K562 (cell line): ENCODE measurements at regions not wholly inside any gene's neighbourhood (a gene's known extent, or its start where the extent isn't known, plus 50 kb on each side); places are given as distances from the start of the nearest gene placed in this dataset.

Source experiments
- ATAC-seq: fragments of 200-7000 bp; cut with Tn5 transposase; 3 replicates; pipeline ENCODE4 v1.9.1; 2020; ENCODE audit warnings: moderate library complexity
- BruUV-seq: library from RNA; stranded (reverse); fragments of 400-500 nt; replicated peaks from 2 replicates; lab custom pipeline; 2021; lab: Mats Ljungman, UMichigan
- CTCF ChIA-PET: fragments of 300-600 bp; formaldehyde crosslinking; extraction: SDS; loops from one replicate; lab custom pipeline; 2021; ENCODE audit warnings: low intra/inter-chr PET ratio; lab: Yijun Ruan, JAX
- POLR2A ChIA-PET: fragments of 300-600, 350-650 bp; sonication (Branson Sonifier 250); formaldehyde crosslinking; extraction: SDS; loops from one replicate; lab custom pipeline; 2021; ENCODE audit warnings: antibody characterized with exemption, inconsistent platforms; lab: Yijun Ruan, JAX
- DNase-seq, 4 experiments: peaks; one replicate each; pipeline versions ENCODE4 v3.0.0 to v3.0.0-alpha.2; 2011 to 2018; ENCODE audit warnings: low spot score in 3 of 4, mixed read lengths in 3 of 4; ENCODE audit errors: extremely low read depth in 1 of 4
- FAIRE-seq: peaks from 2 replicates; lab custom pipeline; 2011; peaks lifted over from hg19 to GRCh38; lab: Jason Lieb, UNC
- H2AFZ ChIP-seq: 2 replicates; pipeline ENCODE4 v1.6.0; 2011; ENCODE audit warnings: low read depth, low read length, control low read depth, inconsistent platforms
- H3K27ac ChIP-seq: fragments of 200-600 bp; 3 replicates; pipeline ENCODE4 v1.8.0; 2011; ENCODE audit warnings: low read depth, mild to moderate bottlenecking, control low read depth, inconsistent platforms, low read length, moderate library complexity, mixed read lengths; ENCODE audit errors: extremely low read depth
- H3K27me3 ChIP-seq, 2 experiments: fragments of 300-600 bp in 1 of 2; 2 replicates in 1 of 2; 3 replicates in 1 of 2; pipeline versions ENCODE4 v1.6.0 to v1.8.0; 2011; ENCODE audit warnings: inconsistent platforms in 2 of 2, low read length in 2 of 2, mild to moderate bottlenecking in 1 of 2, mixed read lengths in 1 of 2, moderate library complexity in 1 of 2; ENCODE audit not compliant: control insufficient read depth in 2 of 2, insufficient read depth in 2 of 2
- H3K36me3 ChIP-seq: fragments of 300-600 bp; 3 replicates; pipeline ENCODE4 v1.8.0; 2011; ENCODE audit warnings: mild to moderate bottlenecking, low read length, inconsistent platforms; ENCODE audit not compliant: control insufficient read depth, insufficient read depth
- H3K4me1 ChIP-seq, 2 experiments: fragments of 200-600 bp in 1 of 2; replicated peaks in 1 of 2; 2 replicates in 1 of 2; 3 replicates in 1 of 2; pipeline versions ENCODE4 v1.5.1 to v1.8.0; 2011; ENCODE audit warnings: inconsistent platforms in 2 of 2, low read length in 2 of 2, mild to moderate bottlenecking in 1 of 2, mixed read lengths in 1 of 2, moderate library complexity in 1 of 2; ENCODE audit not compliant: control insufficient read depth in 2 of 2, insufficient read depth in 2 of 2
- H3K4me2 ChIP-seq: 2 replicates; pipeline ENCODE4 v1.6.1; 2011; ENCODE audit warnings: low read length, control low read depth, inconsistent platforms, mixed read lengths; ENCODE audit not compliant: insufficient read depth
- H3K4me3 ChIP-seq: fragments of 200-600 bp; sonication (generic), shearing (Covaris generic); 2 replicates; pipeline ENCODE4 v1.5.1; 2016; ENCODE audit warnings: control low read depth, inconsistent platforms
- H3K79me2 ChIP-seq: fragments of 200-600 bp; 3 replicates; pipeline ENCODE4 v1.8.0; 2011; ENCODE audit warnings: low read length, inconsistent platforms; ENCODE audit not compliant: control insufficient read depth, insufficient read depth
- H3K9ac ChIP-seq, 2 experiments: 2 replicates each; pipeline versions ENCODE4 v1.6.0 to v1.6.1; 2011; ENCODE audit warnings: low read depth in 2 of 2, low read length in 2 of 2, control low read depth in 1 of 2, inconsistent platforms in 1 of 2, mild to moderate bottlenecking in 1 of 2, mixed read lengths in 1 of 2; ENCODE audit not compliant: insufficient read depth in 1 of 2
- H3K9me1 ChIP-seq: one replicate; pipeline ENCODE4 v1.6.0; 2011; ENCODE audit warnings: inconsistent platforms, mild to moderate bottlenecking, low read length, moderate library complexity; ENCODE audit not compliant: control insufficient read depth, insufficient read depth
- H3K9me3 ChIP-seq: replicated peaks from 2 replicates; pipeline ENCODE4 v1.5.1; 2011; ENCODE audit warnings: low read depth, low read length, inconsistent platforms; ENCODE audit not compliant: control insufficient read depth, insufficient read depth
- H4K20me1 ChIP-seq: replicated peaks from 2 replicates; pipeline ENCODE4 v1.6.1; 2011; ENCODE audit warnings: low read length, inconsistent platforms, mixed read lengths; ENCODE audit not compliant: control insufficient read depth, insufficient read depth
- ARID1B ChIP-seq: fragments of 450-650 bp; IDR thresholded peaks from 2 replicates; pipeline ENCODE4 v1.6.1; 2016; ENCODE audit warnings: antibody characterized with exemption, mild to moderate bottlenecking, inconsistent platforms
- ARNT ChIP-seq, 2 experiments: fragments of 450-650 bp; IDR thresholded peaks; 2 replicates each; pipeline ENCODE4 v1.6.1; 2016; ENCODE audit warnings: mild to moderate bottlenecking in 1 of 2
- CAMTA2 ChIP-seq: fragments of 250-450 bp; sonication (Bioruptor Pico); conservative IDR thresholded peaks from 2 replicates; pipeline ENCODE4 v1.5.1; 2022
- CBX3 ChIP-seq, 2 experiments: IDR thresholded peaks; 1 replicate in 1 of 2; 2 replicates in 1 of 2; pipeline ENCODE4 v1.6.1; 2012; ENCODE audit warnings: inconsistent platforms in 2 of 2, low read length in 2 of 2, borderline replicate concordance in 1 of 2, control low read depth in 1 of 2
- CBX5 ChIP-seq: IDR thresholded peaks from 2 replicates; pipeline ENCODE4 v1.6.1; 2014; ENCODE audit warnings: low read depth, borderline replicate concordance
- CC2D1A ChIP-seq: fragments of 450-650 bp; IDR thresholded peaks from 2 replicates; pipeline ENCODE4 v1.6.1; 2017; ENCODE audit warnings: mild to moderate bottlenecking
- CHD2 ChIP-seq: IDR thresholded peaks from 2 replicates; pipeline ENCODE4 v1.6.1; 2011; ENCODE audit warnings: low read depth, low read length
- FOSL1 ChIP-seq: fragments of 200-800 bp; sonication (Bioruptor generic); conservative IDR thresholded peaks from 2 replicates; pipeline ENCODE4 v1.6.1; 2016; ENCODE audit warnings: missing genetic modification characterization, missing compliant biosample characterization
- HDAC2 ChIP-seq: fragments of 450-650 bp; IDR thresholded peaks from 2 replicates; pipeline ENCODE4 v1.6.1; 2016; ENCODE audit warnings: mild to moderate bottlenecking
- ILF3 ChIP-seq: fragments of 450-650 bp; IDR thresholded peaks from 2 replicates; pipeline ENCODE4 v1.6.1; 2018; ENCODE audit warnings: antibody characterized with exemption, mild to moderate bottlenecking, moderate library complexity, borderline replicate concordance
- KAT7 ChIP-seq: sonication (generic); formaldehyde crosslinking; IDR thresholded peaks from 2 replicates; pipeline ENCODE4 v1.8.0; 2022; ENCODE audit warnings: missing genetic modification reagents, mild to moderate bottlenecking, borderline replicate concordance
- MAFF ChIP-seq: IDR thresholded peaks from 2 replicates; pipeline ENCODE4 v1.6.1; 2012; ENCODE audit warnings: low read length, improper control_type of control experiment
- NCOA4 ChIP-seq: fragments of 450-650 bp; IDR thresholded peaks from 2 replicates; pipeline ENCODE4 v1.6.1; 2018; ENCODE audit warnings: mild to moderate bottlenecking; ENCODE audit not compliant: partially characterized antibody
- POLR2H ChIP-seq: IDR thresholded peaks from 2 replicates; pipeline ENCODE4 v1.6.1; 2016; ENCODE audit warnings: missing genetic modification characterization, low read depth, mild to moderate bottlenecking, control low read depth, missing compliant biosample characterization, moderate library complexity
- SAFB ChIP-seq: fragments of 200-400 bp; formaldehyde crosslinking; IDR thresholded peaks from 2 replicates; pipeline ENCODE4 v1.6.1; 2017; ENCODE audit warnings: low read depth, low read length, borderline replicate concordance
- SIN3B ChIP-seq: fragments of 450-650 bp; IDR thresholded peaks from 2 replicates; pipeline ENCODE4 v1.6.1; 2017; ENCODE audit warnings: low read depth, mild to moderate bottlenecking, moderate library complexity
- TEAD4 ChIP-seq, 2 experiments: sonication (generic) in 1 of 2; formaldehyde crosslinking in 1 of 2; IDR thresholded peaks; 2 replicates each; pipeline versions ENCODE4 v1.6.1 to v1.8.0; 2012 to 2022; ENCODE audit warnings: borderline replicate concordance in 1 of 2, inconsistent platforms in 1 of 2, low read length in 1 of 2, mild to moderate bottlenecking in 1 of 2, missing genetic modification reagents in 1 of 2
- ZNF232 ChIP-seq: sonication (generic); formaldehyde crosslinking; IDR thresholded peaks from 2 replicates; pipeline ENCODE4 v1.8.0; 2022; ENCODE audit warnings: mild to moderate bottlenecking, missing genetic modification reagents
- ZNF253 ChIP-seq: fragments of 250-450 bp; sonication (Bioruptor Pico); conservative IDR thresholded peaks from 2 replicates; pipeline ENCODE4 v1.6.1; 2021; ENCODE audit warnings: mild to moderate bottlenecking
- ZNF431 ChIP-seq: sonication (generic); formaldehyde crosslinking; IDR thresholded peaks from 2 replicates; pipeline ENCODE4 v1.8.0; 2022; ENCODE audit warnings: mild to moderate bottlenecking, missing genetic modification reagents
- WGBS: fragments of 100-300 bp; shearing (Covaris generic); methylation state at CpG from one replicate; pipeline ENCODE4 v1.1.6; 2016; ENCODE audit warnings: low coverage, mixed read lengths; ENCODE audit not compliant: insufficient coverage; ENCODE audit errors: missing lambda C conversion rate; 5-methylcytosine and 5-hydroxymethylcytosine counted together
- in situ Hi-C: fragments of 300-500 bp; cut with MboI; formaldehyde crosslinking; loops from 4 replicates; pipeline ENCODE4 v1.15.0; 2018; ENCODE audit warnings: inconsistent platforms, mixed read lengths
- intact Hi-C: fragments of 100-400 bp; cut with micrococcal nuclease; formaldehyde crosslinking; loops from 2 replicates; pipeline ENCODE4 v1.14.2; 2022

GRCh38 chr18:24536834-24537233 is 76.4 kb downstream of the HRH4 start:
- H3K27me3 ChIP-seq: no peaks in the 10 kb centered on the region; a peak in 1 of 5 replicates
- ATAC-seq: no peak
- TF ChIP-seq NCOA4 (no peak), MAFF (no peak), CBX5 (no peak), CAMTA2 (CRISPR knock-in tag) (no peak), ARNT (IDR thresholded peaks at IDR 0.05) (no peak), ZNF232 (CRISPR knock-in tag) (no peak), CBX3 (IDR thresholded peaks at IDR 0.05; ENCODE audit: borderline replicate concordance in 1 of 2, low read length in 2 of 2) (no peak), POLR2H (tag) (no peak), ZNF253 (CRISPR knock-in tag) (no peak), SIN3B (no peak), FOSL1 (tag) (no peak), ILF3 (no peak), TEAD4 (IDR thresholded peaks at IDR 0.05; ENCODE audit: low read length) (no peak), TEAD4 (CRISPR knock-in tag; IDR thresholded peaks at IDR 0.05; ENCODE audit: borderline replicate concordance) (no peak), ARID1B (no peak), SAFB (no peak), CHD2 (no peak), HDAC2 (no peak), ZNF431 (CRISPR knock-in tag) (no peak), KAT7 (CRISPR knock-in tag) (no peak), CC2D1A (no peak)
- FAIRE-seq: no peak
- intact Hi-C loops: no loop called here
- H3K36me3 ChIP-seq: no peaks in the 10 kb centered on the region
- H3K4me2 ChIP-seq: no peak overlapping the region
- ChIA-PET POLR2A (no interaction called here), CTCF (no interaction called here)
- H3K9me1 ChIP-seq: no peaks in the 10 kb centered on the region
- in situ Hi-C loops: no loop called here
- no peak overlapping the region for H3K27ac ChIP-seq
- no peaks in the 10 kb centered on the region for H3K9me3 ChIP-seq
- no peaks in the 10 kb centered on the region for H3K79me2 ChIP-seq
- H3K4me1 ChIP-seq: no peaks in the 10 kb centered on the region
- no peak overlapping the region for H3K4me3 ChIP-seq
- no TSS peak for BruUV-seq
- H4K20me1 ChIP-seq: no peaks in the 10 kb centered on the region
- H3K9ac ChIP-seq: no peak overlapping the region
- DNase-seq: no peak
- no peak overlapping the region for H2AFZ ChIP-seq
- 0% methylated on average over 1 of the region's 1 CpG for WGBS
